Left ventricle myocardium inferior (tissue), 1 donor: ENCODE measurements at regions not wholly inside any gene's neighbourhood (a gene's known extent, or its start where the extent isn't known, plus 50 kb on each side); places are given as distances from the start of the nearest gene placed in this dataset.

Experiments used
- DNase-seq: peaks from one replicate; pipeline ENCODE4 v3.0.0-alpha.2; 2020
- H3K27ac ChIP-seq: fragments of 200-600 bp; replicated peaks from 2 replicates; pipeline ENCODE4 v1.8.0; 2021
- H3K27me3 ChIP-seq: fragments of 200-600 bp; 2 replicates; pipeline ENCODE4 v1.8.0; 2021; ENCODE audit warnings: low read depth
- H3K36me3 ChIP-seq: fragments of 200-600 bp; 2 replicates; pipeline ENCODE4 v1.8.0; 2021
- H3K4me1 ChIP-seq: fragments of 200-600 bp; 2 replicates; pipeline ENCODE4 v1.8.0; 2021
- H3K4me3 ChIP-seq: fragments of 200-600 bp; 2 replicates; pipeline ENCODE4 v1.8.0; 2021; ENCODE audit warnings: mild to moderate bottlenecking, moderate library complexity
- H3K9me3 ChIP-seq: fragments of 200-600 bp; replicated peaks from 2 replicates; pipeline ENCODE4 v1.8.0; 2021
- CTCF ChIP-seq: fragments of 200-600 bp; IDR thresholded peaks from 2 replicates; pipeline ENCODE4 v1.8.0; 2021; ENCODE audit warnings: antibody characterized with exemption, mild to moderate bottlenecking, borderline replicate concordance
- intact Hi-C: fragments of 100-400 bp; cut with micrococcal nuclease; formaldehyde crosslinking; loops from one replicate; pipeline ENCODE4 v1.11.0; 2022
- donor health status: DM: no; HTN: yes; CAD: no; lungs with severe emphysema.

GRCh38 chr2:38207168-38207567 is 131.2 kb upstream of the CYP1B1 start:
- Histone ChIP-seq H3K36me3 (no peaks in the 10 kb centered on the region), H3K4me1 (no peaks in the 10 kb centered on the region), H3K27ac (no peak overlapping the region), H3K4me3 (no peak overlapping the region), H3K27me3 (no peaks in the 10 kb centered on the region), H3K9me3 (peaks cover 15% of the 10 kb centered on the region)
- no peak for TF ChIP-seq CTCF
- DNase-seq, result no peak
- intact Hi-C loops, result no loop called here

GRCh38 chr2:38203446-38203810 is 127.5 kb upstream of the CYP1B1 start:
- Histone ChIP-seq H3K4me3 (no peak overlapping the region), H3K9me3 (no peaks in the 10 kb centered on the region), H3K4me1 (no peaks in the 10 kb centered on the region), H3K36me3 (no peaks in the 10 kb centered on the region), H3K27ac (no peak overlapping the region), H3K27me3 (no peaks in the 10 kb centered on the region)
- no peak for TF ChIP-seq CTCF
- intact Hi-C loops, result no loop called here
- no peak for DNase-seq

DNA sequence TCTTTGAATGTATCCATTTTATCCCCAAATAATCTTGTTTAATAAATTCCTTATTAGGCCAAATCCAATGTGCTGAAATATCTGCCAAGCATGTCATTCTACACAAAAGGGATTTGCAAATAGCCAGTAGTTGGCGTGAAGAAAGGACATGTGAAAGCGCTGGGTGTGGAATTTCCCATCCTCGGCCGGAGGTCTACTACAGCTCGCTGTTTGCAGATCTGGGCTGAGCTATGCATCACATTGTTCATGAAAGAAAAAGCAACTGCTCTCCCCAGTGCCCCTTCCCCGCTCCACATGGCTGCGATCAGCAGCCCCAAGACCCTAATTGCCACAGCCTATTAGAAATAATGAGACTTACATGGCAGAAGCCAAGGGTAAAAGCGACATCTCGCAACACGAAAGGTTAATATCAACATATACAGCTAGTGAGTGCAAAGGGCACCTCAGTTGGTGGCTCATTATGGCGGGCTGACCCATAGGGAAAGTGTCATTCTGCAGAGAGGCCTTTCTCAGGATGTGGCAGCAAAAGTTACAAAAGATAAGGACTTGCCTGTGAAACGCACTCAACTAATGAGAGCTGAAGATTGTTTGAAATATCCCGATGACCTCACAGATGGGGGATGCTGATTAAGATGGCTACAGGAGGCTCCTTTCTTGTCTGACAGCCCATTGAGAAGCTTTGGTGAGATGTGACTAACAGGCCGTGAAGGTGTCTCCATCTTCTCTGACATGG is 126.9 kb upstream of the CYP1B1 start:
- DNase-seq, result no peak
- Histone ChIP-seq H3K9me3 (no peaks in the 10 kb centered on the region), H3K27ac (no peak overlapping the region), H3K36me3 (no peaks in the 10 kb centered on the region), H3K4me1 (no peaks in the 10 kb centered on the region), H3K4me3 (no peak overlapping the region), H3K27me3 (no peaks in the 10 kb centered on the region)
- TF ChIP-seq CTCF, result no peak
- intact Hi-C loops, result no loop called here

- Histone ChIP-seq H3K4me1 (no peaks in the 10 kb centered on the region), H3K27me3 (no peaks in the 10 kb centered on the region), H3K4me3 (no peak overlapping the region), H3K27ac (no peak overlapping the region), H3K9me3 (no peaks in the 10 kb centered on the region), H3K36me3 (no peaks in the 10 kb centered on the region)
- intact Hi-C loops, result no loop called here
- no peak for DNase-seq
- no peak for TF ChIP-seq CTCF
Observed at GRCh38 chr2:38201784-38202183, 125.8 kb upstream of the CYP1B1 start.

GRCh38 chr2:38200598-38200997 is 124.6 kb upstream of the CYP1B1 start:
- no peaks in the 10 kb centered on the region for H3K36me3 ChIP-seq
- no peak for DNase-seq
- no peak overlapping the region for H3K27ac ChIP-seq
- intact Hi-C loops, result no loop called here
- no peak overlapping the region for H3K4me3 ChIP-seq
- TF ChIP-seq CTCF, result no peak
- H3K27me3 ChIP-seq, result no peaks in the 10 kb centered on the region
- no peaks in the 10 kb centered on the region for H3K4me1 ChIP-seq
- H3K9me3 ChIP-seq, result no peaks in the 10 kb centered on the region
